ENCODE measurements at regions not wholly inside any gene's neighbourhood (a gene's known extent, or its start where the extent isn't known, plus 50 kb on each side); places are given as distances from the start of the nearest gene placed in this dataset.

DNA sequence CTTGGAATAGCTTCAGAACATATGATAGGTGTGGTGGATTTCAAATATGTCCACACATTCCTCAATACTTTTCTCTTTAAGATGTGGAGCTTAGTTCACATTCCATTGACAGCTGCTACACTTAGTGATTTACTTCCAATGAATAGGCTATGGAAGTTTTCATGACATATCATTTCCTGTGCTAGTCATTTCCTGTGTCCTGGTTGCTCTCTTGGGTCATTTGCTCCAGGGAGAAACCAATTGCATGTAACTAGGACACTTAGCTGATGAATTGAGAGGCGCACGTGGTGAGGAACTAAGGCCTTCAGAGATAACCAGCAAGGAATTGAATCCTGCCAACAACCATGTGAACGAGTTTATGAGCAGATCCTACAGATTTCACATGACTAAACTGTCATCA is 120.9 kb downstream of the SLC17A6 start:
- DNase-seq (ENCODE audit: low read depth, low spot score): no peak
- H3K4me3 ChIP-seq (ENCODE audit: low read depth, low read length): no peak overlapping the region
- in situ Hi-C loops (cut with HindIII; ENCODE audit: low sequenced_read_pairs): no loop called here
- TF ChIP-seq, protein P1, sequence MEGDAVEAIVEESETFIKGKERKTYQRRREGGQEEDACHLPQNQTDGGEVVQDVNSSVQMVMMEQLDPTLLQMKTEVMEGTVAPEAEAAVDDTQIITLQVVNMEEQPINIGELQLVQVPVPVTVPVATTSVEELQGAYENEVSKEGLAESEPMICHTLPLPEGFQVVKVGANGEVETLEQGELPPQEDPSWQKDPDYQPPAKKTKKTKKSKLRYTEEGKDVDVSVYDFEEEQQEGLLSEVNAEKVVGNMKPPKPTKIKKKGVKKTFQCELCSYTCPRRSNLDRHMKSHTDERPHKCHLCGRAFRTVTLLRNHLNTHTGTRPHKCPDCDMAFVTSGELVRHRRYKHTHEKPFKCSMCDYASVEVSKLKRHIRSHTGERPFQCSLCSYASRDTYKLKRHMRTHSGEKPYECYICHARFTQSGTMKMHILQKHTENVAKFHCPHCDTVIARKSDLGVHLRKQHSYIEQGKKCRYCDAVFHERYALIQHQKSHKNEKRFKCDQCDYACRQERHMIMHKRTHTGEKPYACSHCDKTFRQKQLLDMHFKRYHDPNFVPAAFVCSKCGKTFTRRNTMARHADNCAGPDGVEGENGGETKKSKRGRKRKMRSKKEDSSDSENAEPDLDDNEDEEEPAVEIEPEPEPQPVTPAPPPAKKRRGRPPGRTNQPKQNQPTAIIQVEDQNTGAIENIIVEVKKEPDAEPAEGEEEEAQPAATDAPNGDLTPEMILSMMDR (IDR thresholded peaks at IDR 0.05; ENCODE audit: low read depth, low read length): no peak

- no peak overlapping the region for H3K4me3 ChIP-seq (ENCODE audit: low read depth, low read length)
- no peak for DNase-seq (ENCODE audit: low read depth, low spot score)
- TF ChIP-seq, protein P1 (IDR thresholded peaks at IDR 0.05; ENCODE audit: low read depth, low read length): no peak
- in situ Hi-C loops (cut with HindIII; ENCODE audit: low sequenced_read_pairs): no loop called here
Measured at GRCh38 chr11:22458161-22458560, 120.0 kb downstream of the SLC17A6 start.

DNA sequence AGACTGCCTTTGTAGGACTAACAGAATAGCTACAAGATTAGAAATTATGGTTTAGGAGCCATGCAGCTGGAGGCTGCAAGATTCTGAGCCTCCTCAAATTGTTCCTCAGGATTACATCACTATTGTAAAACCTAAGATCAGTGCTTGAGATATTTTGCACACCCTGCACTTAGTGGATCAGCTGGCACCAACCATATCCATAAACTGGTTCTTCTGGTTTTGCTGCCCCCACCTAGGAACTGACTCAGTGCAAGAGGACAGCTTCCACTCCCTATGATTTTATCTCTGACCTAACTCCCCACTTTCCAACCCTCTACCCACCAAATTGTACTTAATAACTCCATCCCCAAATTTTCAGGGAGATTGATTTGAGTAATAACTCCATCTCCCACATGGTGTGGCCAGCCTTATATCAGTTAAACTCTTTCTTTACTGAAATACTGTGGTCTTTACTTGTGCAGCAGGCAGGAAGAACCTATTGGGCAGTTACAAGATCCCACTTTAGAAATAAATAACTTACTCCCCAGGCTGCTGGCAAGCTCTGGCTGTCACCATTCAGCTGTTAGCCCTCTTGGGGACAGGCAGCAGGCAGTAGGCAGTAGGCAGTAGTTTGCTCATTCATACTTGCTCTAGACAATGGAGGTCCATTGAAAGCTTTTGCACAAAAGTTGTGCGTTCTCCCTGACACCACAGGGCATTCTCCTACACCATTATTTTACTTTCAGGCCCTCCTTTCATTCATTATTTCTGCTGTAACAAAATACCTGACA is 119.0 kb downstream of the SLC17A6 start:
- no peak overlapping the region for H3K4me3 ChIP-seq (ENCODE audit: low read depth, low read length)
- no peak for DNase-seq (ENCODE audit: low read depth, low spot score)
- in situ Hi-C loops (cut with HindIII; ENCODE audit: low sequenced_read_pairs): no loop called here
- TF ChIP-seq, protein P1 (IDR thresholded peaks at IDR 0.05; ENCODE audit: low read depth, low read length): no peak

GRCh38 chr11:22454461-22455090 is 116.4 kb downstream of the SLC17A6 start:
- in situ Hi-C loops (cut with HindIII; ENCODE audit: low sequenced_read_pairs): no loop called here
- TF ChIP-seq, protein P1 (IDR thresholded peaks at IDR 0.05; ENCODE audit: low read depth, low read length): no peak
- no peak for DNase-seq (ENCODE audit: low read depth, low spot score)
- H3K4me3 ChIP-seq (ENCODE audit: low read depth, low read length): no peak overlapping the region

DNA sequence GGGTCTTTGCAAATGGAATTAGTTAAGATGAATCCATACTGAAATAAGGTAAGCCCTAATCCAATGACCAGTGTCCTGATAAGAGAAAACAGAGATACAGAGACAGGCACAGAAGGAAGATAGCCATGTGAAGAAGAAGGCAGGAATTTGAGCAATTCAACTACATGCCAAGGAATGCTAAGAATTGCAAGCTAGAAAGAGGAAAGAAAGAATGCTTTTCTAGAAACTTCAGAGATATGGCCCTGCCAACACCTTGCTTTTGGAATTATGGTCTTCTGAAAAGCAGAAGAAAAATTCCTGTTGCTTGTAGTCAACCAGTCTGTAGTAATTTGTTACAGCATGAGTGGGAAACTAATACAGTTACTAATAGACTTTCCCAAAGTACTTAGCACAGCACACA is 111.3 kb downstream of the SLC17A6 start:
- H3K4me3 ChIP-seq (ENCODE audit: low read depth, low read length): no peak overlapping the region
- in situ Hi-C loops (cut with HindIII; ENCODE audit: low sequenced_read_pairs): no loop called here
- no peak for DNase-seq (ENCODE audit: low read depth, low spot score)
- TF ChIP-seq, protein P1 (IDR thresholded peaks at IDR 0.05; ENCODE audit: low read depth, low read length): no peak

GRCh38 chr11:22444076-22444475 is 105.9 kb downstream of the SLC17A6 start:
- TF ChIP-seq, protein P1 (IDR thresholded peaks at IDR 0.05; ENCODE audit: low read depth, low read length): no peak
- in situ Hi-C loops (cut with HindIII; ENCODE audit: low sequenced_read_pairs): no loop called here

More at GRCh38 chr11:22444076-22444475, 105.9 kb downstream of the SLC17A6 start:
- no peak for DNase-seq (ENCODE audit: low read depth, low spot score)
- H3K4me3 ChIP-seq (ENCODE audit: low read depth, low read length): no peak overlapping the region

Data from astrocyte of the spinal cord (primary cell).